DMS 273 (cell line): ENCODE measurements at regions not wholly inside any gene's neighbourhood (a gene's known extent, or its start where the extent isn't known, plus 50 kb on each side); places are given as distances from the start of the nearest gene placed in this dataset.

Experiments
- DNase-seq: peaks from one replicate; lab custom pipeline; 2025; ENCODE audit not compliant: unreplicated experiment; lab: John Stamatoyannopoulos, UW

DNA sequence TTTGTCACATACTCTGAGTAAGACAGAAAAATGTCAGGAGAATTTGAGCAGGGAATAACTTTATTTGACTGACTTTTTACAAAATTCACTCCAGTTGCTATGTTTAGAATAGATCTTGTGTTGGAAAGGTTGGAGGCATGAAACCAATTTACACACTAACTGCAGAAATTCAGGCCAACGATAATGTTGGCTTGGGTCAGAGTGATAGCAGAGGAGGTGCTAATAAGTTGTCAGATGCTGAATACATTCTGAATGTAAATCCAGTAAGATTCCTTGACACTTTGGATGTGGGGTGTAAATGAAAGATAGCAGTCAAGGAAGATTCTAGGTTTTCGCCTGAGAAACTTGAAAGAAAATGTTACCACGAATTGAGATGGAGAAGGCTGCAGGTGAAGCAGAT, 502.5 kb upstream of the GHITM start:
- no peak for DNase-seq

DNA sequence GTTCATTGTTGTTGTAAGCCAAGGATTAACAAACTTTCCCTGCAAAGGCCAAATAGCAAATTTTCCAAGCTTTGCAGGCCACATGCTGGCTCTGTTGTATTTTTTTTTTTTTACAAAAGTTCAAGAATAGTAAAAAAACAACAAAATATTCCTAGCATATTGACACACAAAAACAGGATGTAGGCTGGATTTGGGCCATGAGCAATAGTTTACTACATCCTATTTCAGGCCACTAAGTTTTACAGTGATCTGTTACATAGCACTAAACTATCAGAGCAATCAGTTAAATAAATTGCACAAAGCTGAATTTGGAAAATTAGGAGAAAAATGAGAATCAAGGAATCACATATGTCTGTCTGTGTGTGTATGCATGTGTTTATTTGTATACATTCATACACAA, 491.8 kb upstream of the GHITM start:
- DNase-seq: no peak

DNA sequence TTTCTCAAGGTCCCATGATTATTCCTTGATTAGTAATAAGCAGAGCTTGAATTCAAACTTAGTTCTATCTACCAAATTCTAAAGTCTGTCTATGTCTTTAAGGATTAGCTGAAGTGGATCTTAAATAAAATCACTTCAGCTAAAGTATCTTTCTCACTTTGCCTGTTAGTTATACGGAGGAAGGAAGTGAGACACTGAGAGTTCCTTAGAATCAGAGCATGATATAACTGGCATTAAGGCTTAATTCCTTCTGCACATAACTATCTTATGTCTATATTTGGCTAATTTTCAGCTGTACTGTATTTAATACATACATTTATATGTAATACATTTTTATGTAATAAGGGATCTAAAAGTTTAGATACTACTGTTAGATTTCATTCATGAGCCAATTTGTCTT, 491.1 kb upstream of the GHITM start:
- DNase-seq: no peak

DNA sequence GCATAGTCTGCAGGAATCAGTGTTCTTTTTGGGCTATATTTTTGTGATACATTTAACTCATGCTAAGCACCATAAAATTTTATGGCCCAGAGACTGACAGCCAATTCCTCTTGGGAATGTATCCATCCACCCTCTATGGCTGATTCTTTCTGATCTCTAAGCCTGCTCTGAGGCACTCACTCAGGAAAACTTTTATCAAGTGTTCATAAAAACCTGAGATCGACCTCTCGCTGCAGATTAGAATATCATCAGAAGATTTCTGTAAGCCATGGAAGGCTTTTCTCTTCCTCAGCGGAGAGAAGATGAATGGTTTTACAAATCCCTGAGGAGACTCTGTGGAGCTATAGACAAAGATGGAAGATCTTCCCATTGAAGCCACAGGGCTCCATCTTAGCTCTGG, 489.8 kb upstream of the GHITM start:
- no peak for DNase-seq

DNA sequence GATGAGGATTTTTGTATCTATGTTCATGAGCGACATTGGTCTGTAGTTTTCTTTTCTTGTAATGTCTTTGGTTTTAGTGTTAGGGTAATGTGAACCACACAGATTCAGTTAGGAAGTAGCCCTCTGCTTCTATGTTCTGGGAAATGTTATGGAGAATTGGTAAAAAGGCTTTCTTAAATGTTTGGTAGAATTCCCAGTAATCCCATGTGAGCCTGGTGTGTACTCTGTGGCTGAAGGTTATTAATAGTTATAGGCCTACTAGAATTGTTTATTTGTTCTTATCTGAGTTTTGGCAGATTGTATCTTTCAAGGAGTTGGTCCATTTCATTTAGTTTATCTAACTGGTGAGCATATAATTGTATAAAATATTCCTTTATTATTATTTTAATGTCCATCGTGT, 484.6 kb upstream of the GHITM start:
- DNase-seq: no peak

DNA sequence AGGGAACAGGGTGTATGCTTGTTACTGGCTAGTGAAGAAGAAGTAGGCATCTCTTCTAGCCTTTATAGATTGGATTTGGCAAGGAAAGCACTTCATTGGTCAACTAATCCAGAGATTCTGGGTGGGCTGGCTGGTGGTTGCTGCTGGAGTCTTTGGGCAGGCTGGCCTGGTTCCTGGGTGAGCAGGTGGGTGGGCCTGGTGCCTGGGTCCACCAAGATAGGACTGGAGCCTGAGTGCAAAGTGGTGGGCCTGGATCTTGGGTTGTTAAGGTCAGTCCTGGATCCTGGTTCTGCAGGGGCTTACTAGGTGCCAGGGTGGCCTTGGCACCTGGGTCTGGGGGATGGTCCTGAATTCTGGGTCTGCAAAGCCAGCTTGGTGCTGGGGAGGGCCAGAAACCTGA, 482.4 kb upstream of the GHITM start:
- no peak for DNase-seq

DNA sequence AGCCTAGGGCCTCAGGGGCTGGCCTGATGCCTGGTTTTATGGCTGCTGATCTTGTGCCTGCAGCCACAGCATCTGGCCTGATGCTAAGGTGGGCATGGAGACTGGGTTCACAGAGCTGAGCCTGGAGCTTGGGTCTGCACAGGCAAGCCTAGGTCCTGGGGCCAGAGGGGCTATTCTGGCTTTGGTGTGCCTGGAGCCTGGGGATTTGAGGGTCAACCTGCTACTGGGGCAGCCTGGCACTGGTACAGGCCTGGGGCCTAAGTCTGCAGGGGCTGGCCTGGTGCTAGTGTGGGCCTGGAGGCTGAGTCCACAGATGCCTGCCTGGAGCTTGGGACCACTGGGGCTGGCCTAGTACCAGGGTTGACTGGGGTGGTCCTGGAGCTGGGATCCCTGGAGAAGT, 481.8 kb upstream of the GHITM start:
- no peak for DNase-seq

DNA sequence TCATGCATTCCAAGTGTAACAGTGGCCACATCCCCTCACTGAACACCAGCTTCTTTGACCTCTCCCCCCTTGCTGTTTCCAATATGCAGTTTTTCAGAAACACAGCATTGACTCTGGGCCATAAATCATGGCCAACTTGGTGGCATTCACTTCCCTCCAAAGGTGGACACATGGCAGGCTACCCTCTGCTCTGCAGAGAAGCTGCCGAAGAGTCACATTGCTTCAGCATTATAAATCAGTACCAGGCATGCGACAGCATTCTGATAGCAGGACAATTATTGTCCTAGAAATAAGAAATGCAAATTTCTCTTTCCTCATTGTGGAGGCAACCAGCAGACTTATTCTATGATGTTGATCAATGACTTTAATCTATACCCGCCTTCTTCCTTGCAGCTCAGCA, 475.4 kb upstream of the GHITM start:
- no peak for DNase-seq

DNA sequence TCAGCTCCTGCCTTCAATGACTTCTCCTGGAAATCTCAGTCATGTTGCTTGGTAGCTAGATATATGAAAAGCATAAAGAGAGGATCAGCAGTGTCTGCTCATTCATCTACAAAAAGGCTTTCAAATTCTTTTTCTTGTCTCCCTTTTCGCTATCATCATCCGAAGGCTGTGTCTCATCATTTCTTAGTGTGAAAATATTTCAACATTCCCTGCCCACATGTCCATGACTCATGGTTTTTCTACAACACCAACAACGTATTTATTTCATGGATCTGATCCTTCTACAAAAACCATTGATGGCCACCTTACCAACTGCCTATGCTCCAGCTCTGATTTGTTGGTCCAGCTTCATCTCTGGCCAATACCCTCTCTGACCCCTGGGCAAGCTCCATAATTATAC, 472.5 kb upstream of the GHITM start:
- no peak for DNase-seq

DNA sequence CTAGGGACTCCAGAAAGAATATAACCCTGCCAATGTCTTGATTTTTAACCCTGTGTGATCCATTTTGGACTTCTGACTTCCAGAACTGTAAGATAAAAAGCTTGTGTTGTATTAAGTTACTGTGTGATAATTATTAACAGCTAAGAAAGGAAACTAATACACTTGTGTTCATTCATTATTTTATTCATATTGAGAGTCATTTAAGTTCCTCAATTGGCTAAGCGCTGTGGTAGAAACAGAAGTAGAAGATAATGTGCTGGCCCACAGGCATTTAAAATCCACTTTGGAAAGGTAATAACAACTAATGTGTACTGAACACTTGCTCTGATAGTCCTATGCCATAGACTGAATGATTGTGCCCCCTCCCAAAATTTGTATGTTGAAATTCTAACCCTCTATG, 471.7 kb upstream of the GHITM start:
- no peak for DNase-seq

DNA sequence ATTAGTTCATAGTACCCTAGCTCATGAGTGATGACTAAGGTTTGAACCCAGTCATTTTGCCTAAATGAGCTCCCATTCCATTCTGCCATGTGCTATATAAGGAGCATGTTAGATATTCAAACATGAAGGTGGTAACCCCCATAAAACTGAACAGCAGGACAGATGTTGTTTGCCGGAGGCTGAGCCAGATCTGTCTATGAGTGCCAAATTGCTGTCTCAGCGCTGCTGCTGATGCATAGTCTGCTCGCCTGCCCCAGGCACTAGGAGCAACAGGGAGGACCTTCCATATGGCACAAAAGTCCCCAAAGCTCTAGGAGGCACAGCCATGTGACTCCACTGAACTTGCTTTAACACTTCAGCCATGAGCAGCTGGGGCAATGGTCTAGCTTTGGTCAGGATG, 466.0 kb upstream of the GHITM start:
- peak; percentile 77 for DNase-seq

DNA sequence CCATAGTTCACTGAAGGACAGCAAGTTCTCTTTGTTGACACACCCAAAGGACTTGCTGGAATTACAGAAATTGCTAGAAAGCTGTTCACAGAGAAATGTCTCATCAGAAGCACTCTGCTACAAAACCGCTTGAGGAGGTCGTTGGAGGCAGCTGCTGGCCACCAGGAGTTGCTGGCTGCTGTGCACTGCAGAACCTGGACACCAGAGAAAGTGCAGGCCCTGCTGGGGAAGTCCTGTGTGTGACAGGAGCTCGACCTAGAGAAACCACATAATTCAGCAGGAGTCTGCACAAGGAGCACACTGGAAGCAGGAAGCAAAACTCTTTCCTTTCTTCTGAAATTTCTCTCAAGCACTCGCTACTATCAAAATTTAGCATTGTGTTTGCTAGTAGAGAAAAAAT, 461.5 kb upstream of the GHITM start:
- DNase-seq: no peak

DNA sequence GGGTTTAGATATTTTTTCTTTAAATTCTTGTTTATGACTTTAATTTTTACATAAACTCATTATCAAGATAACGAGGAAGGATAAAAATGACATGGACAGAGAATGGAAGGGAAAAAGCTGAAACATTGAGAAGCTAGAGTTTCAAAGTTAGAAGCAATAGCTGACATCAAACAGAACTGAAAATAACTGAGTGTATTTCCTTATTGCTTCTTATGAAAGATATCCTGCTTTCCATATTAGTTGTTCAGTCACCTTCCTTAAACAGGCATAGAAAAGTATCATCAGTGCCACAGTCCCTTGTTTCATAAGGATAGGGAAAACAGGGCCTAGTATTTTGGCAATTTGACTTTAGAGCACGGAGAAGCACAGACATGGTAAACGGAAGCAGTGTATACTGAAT, 460.5 kb upstream of the GHITM start:
- DNase-seq: no peak

DNA sequence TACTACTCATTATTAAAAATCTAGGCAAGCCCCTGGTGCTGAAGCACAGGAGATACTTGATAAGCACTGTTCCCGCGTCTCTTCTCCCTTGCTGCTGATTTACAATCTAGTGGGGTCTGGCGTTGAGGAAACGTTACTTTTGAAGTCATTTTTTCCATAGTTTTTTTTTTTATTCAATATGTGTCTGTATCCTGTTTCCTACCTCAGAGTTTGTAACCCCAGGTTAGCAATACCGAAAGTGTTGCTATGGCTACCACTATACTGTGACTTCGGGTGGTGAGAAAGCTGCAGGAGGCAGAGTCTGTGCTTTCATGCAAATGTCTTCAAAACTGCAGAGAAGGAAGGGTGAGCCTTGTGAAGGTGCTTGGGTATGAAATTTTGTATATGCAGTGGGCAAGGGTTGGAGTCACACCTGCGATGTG, 458.8 kb upstream of the GHITM start:
- peak; percentile 1 for DNase-seq

DNA sequence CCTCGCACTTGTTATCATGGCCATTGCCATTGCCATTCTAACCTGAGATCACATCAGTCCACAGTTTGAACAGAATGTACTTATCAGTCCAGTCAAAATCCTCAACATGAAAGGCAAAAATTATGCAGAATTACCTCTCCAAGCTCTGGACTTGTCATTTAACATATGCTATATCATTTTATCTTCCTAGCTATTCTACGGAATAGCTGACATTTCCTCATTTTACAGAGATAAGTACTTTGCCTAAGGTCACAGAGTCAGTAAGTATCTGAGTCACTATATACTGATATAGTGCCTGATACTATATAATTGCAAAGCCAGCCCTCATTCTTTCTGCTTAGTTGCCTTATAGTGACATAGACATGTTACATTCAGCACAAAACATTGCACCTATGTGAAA, 456.9 kb upstream of the GHITM start:
- DNase-seq: no peak

DNA sequence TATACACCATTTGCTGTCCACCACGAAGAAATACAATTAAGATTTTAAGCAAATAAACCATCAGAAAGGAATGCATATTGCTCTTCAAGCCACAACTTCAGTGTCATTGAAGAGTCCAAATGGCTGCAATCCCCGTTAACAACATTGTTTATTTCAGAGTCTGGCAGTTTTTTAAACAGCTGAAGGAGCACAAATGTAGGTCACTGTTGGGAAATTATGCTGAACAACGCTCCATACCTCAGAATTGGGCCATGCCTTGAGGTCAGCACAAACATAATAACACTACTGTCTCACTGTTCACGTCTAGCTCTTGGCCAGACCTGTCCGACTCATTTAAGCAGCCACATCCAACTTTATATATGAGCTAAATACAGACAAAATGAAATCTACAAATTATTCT, 453.9 kb upstream of the GHITM start:
- no peak for DNase-seq

DNA sequence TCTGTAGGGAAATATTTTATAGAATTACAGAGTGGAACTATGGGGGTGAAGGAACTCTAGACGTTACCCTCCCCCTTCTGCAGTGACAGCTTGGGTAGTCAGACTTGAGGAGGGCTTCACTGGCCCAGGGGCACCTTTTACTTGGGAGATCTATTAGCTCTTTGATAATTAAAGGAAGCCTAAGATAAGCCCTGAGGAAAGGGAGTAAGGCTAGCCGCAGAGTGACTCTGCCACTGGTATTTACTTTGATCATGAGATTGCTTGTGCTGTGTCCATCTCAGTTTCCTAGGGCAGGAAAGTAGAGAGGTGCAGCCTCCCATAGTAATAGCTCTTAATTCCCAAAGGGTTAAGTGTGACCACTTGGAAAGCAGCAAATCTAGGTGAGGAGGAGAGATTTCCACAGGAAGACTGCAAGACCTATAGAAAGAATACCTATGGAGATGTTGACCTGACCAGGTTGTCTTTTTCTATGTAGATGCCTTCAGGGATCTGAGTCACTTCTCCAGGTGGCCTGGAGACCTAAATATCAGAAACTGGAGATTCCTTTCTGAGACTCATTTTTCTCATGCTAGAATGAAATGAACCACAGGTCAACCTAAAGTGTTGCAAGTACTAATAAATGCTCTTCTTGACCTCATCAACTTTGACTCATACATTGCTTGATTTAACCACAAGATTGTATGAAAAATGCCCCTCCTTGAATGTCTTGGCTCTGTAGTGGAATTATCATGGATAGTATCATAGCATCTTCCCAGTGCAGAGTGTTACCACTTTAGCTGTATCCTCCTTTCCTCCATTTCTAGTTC, 447.3 kb upstream of the GHITM start:
- DNase-seq: no peak

DNA sequence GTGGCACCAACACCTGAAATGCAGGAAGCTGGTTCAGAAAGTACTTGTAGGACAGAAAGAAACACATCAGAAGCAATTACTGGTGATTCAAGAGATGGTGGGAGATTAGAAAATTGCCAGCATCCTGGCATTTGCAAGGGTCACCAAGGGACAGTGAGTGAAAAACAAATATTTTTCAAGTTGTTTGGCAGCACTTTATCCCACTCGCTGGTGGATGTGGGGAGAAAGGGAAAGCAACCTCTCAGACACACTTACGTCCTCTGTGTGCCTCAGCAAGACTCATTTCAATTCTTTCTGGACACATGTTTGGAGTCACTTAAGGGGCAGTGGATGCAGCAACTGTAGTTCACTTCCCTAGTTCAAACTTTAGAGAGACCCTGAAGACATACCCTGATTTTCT, 440.4 kb upstream of the GHITM start:
- no peak for DNase-seq

DNA sequence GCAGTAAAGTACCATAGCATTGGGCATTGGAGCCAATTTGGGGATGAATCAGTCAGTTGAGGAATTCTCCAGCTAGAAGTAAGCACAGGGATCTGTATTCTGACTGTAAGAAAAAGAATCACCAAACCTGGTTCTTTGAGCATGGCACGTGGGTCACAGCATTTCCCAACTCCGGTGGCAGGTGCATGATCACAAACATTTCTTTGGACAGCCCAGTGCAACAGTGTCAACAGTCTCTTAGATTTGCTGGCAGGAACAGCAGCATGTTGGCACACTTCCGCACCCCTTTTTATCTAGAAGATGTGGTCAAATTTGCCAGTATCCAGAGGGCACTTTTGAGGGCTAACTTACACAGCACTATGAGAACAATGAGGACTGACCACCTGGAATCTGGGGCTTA, 437.5 kb upstream of the GHITM start:
- no peak for DNase-seq

DNA sequence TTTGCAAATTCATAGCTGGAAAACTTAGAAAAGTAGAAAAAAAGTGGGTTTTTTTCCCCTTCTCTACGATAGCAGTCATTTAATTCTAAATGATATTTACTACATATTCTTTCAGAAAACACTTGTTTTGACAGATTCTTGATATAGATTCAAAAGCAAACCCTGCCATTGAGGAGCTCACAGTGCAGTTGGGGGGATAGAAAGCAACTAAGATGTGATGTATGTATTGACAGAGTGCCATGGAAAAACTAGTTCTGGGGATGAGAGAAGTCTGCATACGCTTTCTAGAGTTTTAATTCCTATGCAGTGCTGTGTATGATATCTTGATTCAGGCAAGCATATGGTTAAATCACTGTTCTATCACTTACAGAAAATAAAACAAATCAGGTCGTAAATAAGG, 436.6 kb upstream of the GHITM start:
- no peak for DNase-seq

DNA sequence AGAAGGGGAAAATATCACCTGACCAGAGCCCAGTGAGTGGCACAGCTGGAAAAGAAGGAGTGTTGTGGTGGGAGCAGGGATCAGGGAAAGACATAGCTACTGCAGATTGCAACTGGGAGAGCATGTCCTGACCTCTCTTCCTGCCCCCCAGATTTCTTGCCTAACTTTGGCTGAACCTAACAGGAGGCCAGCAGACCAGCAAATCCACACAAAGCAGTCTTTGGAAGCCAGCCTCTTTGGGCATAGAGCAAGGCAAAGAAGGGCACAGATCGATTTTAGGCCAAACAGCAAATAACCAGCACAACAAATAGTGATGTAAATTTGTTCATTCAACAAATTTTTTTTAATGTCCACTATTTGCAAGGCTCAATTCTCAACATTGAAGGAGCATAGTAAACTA, 433.2 kb upstream of the GHITM start:
- DNase-seq: no peak

DNA sequence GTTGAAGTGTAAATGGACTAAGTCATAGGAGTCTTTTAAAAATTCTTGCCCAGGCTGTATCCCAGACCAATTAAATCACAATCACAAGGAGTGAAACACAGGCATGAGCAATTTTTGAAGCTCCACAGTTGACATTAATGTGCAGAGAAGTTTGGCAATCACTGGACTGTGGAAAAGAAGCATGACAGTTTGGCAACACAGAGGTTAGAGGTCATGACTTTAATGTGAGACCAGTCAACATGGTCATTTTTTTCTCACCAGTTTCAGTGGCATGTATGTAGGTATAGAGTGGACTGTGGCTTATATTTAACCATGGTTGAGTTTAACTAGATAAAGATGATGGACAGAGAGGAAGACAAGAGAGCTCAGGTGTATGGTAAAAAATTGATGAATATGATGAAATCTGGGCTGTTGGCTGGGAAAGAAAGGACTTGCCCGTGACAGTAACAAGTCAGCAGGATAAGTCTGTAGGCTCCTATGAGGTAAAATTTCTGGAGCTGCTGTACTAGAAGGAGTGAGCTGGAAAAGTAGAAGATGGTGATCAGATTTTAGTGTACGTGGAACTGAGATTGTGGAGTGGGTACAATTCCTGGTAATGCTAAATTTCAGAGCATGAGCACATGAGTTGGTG, 432.2 kb upstream of the GHITM start:
- no peak for DNase-seq

DNA sequence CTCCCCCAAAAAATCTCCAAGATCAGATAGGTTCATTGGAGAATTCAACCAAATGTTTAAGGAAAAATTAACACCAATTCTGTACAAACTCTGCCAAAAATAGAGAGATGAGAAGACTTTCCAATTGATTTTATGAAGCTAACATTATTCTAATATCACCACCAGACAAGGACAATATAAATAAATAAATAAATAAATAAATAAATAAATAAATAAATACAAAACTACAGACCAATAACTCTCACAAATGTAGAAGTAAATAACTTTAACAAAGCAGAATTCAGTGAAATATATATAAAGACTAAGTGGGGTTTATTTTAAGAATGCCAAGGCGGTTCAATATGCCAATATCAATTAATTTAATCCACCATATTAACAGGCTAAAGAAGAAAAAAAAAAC, 425.9 kb upstream of the GHITM start:
- DNase-seq: no peak
